Femur (tissue), 1 donor: ENCODE measurements at regions not wholly inside any gene's neighbourhood (a gene's known extent, or its start where the extent isn't known, plus 50 kb on each side); places are given as distances from the start of the nearest gene placed in this dataset.
"Not testable (repeated sequence)": the region's sequence is repeated elsewhere in the genome, so short reads cannot be mapped to it uniquely, and the experiment has no call there.

Source experiments
- DNase-seq: peaks from one replicate; pipeline ENCODE4 v3.0.0-alpha.2; 2017

DNA sequence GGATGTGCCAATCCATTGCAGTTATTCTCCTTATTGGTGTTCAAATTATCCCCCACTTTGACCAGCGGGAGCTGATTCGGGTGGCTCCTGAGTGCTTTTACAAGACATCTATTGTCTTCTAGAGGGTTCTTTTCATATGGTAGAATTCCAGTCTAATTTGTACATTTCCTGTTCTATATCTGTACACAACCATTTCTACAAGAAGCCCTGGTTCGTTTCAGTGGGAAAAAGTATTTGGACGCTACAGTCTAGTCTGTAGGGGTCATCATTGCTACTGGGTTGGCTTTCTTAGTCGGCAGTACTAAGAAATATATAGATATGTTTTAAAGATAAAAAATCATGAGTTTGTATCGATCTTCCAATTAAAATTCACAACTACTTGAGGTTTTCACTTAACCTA, 262.6 kb downstream of the MAP2K6 start:
- no peak for DNase-seq

DNA sequence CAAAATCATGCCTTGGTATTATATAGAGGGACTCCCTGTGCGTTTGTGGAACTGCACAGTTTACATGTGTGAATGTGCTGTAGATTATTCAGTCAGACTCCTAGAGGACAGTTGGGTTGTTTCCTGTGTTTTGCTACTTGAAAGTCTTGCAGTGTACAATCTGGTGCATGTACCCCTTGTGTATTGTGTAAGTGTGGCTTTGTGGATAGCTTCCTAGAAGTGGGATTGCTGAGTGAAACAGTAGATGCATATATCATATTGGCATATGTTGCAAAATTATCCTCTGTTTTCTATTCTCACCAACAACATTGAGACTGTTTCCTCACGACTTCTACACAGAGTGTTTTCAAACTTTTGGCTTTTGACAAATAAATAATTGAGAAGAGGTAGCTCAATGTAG, 263.7 kb downstream of the MAP2K6 start:
- DNase-seq: no peak

DNA sequence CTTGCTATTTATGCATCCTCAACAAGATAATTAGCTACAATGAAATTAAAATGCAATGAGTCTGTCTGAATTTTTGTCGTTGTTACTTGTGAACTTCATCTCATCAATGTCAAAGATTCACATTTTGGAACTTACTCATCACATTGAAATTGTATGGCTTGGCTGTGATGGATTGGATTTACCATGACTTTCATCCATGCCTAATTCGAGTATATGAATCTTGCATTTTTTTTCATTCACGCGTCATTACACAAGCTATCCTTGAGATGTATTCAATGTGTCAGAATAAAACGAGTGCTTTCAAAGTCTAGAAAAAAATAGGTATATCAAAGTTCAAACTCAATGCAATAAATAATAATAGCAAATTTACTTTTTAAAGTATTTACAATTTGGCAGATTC, 265.3 kb downstream of the MAP2K6 start:
- no peak for DNase-seq

DNA sequence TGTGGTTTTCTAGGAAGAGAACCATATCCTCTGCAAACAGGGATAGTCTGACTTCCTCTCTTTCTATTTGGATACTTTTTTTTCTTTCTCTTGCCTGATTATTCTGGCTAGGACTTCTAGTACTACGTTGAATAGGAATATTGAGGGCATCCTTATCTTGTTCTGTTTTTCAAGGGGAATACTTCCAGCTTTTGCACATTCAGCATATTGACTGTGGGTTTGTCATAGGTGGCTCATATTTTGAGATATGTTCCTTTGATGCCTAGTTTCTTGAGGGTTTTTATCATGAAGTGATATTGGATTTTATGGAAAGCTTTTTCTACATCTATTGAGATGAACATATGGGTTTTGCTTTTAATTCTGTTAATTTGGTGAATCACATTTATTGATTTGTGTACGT, 269.8 kb downstream of the MAP2K6 start:
- no peak for DNase-seq

DNA sequence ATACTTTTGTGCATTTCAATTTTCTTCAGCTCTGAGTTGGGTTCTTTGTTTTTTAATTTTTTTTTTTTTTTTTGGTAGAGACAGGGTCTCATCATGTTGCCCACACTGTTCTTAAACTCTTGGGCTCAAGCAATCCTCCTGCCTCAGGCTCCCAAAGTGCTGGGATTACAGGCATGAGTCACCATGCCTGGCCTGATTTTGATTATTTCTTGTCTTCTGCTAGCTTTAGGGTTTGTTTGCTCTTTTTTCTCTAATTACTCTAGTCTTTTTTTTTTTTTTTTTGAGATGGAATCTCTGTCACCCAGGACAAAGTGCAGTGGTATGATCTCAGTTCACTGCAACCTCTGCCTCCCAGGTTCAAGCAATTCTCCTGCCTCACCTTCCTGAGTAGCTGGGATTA, 270.7 kb downstream of the MAP2K6 start:
- not testable (repeated sequence) for DNase-seq

DNA sequence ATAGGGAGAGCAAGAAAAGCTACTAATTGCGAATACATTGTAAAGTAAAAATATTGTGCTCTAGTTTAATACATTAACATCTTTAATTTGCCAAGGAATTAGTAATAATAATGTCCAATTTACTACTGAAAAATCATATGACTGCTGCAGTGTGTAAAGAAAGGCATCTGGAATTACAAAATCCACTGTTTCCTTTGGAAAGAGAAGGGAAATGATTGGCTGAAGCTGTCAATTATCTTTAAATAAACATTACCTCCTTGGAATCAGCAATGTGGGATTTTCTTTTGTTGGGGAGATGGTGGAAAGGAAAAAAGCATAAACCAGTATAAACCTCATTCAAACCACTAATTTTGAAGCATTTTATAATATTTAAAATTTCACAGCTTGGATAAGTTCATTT, 276.0 kb downstream of the MAP2K6 start:
- DNase-seq: no peak

DNA sequence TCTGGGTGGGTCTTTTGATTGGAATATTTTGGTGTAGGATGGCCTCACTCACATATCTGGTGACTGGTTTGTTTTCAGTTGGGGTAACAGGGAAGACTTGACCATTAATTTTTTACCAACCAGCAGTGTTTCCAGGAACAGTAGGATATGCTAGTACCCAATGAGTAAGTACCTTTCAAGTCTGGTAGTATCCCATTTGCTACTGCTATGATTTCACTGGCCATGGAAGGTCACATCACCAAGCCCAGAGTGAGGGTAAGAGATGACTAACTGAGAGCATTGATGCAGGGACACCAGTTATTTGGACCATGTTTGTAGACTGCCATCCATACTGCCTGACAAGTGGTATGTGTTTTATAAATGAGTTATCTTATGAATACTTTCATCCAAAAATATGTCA, 277.7 kb downstream of the MAP2K6 start:
- no peak for DNase-seq

DNA sequence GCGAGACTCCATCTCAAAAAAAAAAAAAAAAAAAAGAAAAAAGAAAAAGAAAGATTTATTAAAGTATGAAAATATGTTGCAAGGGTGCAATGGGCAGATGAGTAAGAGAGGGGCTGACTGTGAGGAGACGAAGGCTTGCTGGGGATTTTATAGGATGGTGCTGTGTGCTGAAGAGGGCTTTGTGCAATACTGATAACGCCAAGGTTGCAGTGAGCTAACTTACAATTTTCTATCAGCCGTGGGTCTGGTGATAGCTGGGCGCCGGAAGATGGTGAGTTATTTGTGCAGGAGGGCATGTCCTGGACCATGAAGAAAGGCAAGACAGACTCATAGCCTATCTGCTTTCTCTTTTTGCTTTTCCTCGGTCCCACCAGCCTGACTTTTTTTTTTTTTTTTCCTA, 281.1 kb downstream of the MAP2K6 start:
- no peak for DNase-seq

DNA sequence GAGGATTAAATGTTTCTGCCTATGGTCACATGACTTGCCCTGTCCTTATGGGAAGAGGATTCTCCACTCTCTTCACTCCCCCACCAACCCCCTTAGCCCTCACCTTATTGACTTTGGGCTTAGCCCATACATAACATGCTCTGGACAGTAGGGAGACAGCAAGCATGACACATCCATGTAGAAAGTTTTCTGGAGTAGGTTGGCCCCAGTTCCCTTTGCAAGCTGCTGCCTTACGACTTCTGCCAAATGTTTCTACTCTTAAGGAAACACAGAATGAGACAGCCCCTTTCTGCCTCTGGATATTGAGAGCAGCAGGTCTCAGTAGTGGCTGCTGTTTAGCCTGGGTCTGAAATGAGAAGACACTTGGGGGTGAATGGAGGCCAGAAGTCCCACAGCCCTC, 282.2 kb downstream of the MAP2K6 start:
- peak; percentile 33 for DNase-seq

DNA sequence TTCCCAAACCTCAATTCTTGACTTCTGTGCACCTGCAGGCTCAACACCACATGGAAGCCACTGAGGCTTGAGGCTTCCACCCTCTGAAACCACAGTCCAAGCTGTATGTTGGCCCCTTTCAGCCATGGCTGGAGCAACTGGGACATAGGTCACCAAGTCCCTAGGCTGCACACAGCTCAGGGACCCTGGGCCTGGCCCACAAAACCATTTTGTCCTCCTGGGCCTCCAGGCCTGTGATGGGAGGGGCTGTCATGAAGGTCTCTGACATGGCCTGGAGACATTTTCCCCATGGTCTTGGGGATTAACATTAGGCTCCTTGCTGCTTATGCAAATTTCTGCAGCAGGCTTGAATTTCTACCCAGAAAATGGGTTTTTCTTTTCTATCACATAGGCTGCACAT, 283.9 kb downstream of the MAP2K6 start:
- not testable (repeated sequence) for DNase-seq

DNA sequence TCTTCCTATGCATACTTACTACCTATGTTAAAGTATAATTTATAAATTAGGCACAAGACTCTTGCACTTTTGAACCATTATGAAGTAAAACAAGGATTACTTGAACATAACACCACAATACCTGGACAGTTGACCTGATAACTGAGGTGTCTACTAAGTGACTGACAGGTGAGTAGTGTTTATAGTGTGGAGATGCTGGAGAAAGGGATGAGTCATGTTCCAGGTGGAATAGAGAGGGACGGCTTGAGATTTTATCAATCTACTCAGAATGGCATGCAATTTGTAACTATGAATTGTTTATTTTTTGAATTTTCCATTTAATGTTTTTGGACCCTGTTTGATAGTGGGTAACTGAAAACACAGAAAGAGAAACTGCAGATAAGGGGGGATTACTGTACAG, 287.6 kb downstream of the MAP2K6 start:
- DNase-seq: no peak

DNA sequence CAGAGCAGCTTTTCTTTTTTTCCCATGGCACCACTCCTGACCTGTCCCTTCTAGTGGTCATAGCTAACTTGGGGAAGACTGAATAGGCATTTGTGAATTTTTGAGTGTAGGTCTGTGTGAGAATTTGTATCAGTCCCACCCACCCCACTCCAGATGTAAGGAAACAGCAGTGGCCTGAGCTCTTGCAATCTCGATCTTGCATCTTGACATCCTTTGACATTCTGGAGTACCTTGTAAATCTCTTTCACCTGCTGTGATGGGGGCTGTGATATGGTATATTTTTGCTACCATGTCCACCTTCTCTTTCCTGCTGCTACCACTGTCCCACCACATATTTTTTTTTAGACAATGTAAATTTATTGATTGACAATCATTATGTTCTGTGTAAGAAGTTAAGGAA, 289.3 kb downstream of the MAP2K6 start:
- DNase-seq: no peak

DNA sequence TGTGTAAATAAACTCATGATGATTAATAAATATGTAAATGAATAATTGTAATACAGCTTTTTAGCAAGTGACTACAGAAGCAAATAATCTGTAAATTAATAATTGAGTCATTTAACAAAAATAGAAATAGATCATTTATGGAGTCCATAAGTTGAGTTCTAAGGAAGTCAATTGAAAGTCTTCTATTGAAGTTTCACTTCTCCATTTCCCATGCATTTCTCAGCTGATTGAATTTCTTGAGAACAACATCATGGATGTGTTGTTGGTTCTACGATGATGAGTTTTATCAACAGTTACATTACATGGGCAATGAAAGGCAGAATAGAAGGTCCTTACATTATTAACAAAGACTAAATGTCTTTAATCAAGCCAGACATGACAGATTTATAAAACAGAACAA, 290.4 kb downstream of the MAP2K6 start:
- no peak for DNase-seq

DNA sequence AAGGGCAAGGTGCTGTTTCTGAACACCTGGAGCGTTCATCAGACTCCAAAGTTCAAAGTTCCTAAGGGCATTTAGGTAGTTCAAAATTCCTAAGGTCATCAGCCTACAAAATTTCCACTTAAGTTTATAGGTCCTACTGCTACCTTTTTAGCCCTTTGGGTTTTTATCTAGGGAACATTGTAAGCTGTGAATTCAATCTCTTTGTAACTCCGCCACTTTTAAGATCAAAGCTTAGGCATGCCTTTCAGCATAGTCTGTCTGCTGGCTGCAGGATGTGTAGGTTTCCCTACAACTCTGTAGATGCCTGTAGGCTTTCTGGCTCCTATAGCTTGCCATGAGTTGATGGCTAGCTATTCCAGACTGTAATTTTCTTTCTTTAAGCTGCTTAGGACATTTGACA, 291.6 kb downstream of the MAP2K6 start:
- DNase-seq: no peak

DNA sequence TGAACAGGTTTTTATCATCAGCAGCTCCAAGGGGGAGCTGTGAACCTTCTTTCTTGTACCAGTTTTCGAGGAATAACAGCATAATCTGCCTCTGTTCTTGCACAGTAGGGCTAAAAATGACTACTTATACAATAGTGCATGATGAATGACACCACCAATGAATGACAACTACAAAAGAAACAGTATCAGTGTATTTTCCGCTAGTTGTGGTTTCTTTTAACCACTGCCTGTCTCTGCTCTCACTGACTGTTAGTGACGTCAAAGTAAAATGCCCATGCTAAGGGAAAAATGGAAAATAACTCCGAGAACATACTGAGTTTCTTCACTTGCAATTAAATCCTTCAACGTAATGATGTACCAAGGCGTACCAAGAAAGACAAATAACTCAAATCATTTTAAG, 294.9 kb downstream of the MAP2K6 start:
- DNase-seq: no peak

DNA sequence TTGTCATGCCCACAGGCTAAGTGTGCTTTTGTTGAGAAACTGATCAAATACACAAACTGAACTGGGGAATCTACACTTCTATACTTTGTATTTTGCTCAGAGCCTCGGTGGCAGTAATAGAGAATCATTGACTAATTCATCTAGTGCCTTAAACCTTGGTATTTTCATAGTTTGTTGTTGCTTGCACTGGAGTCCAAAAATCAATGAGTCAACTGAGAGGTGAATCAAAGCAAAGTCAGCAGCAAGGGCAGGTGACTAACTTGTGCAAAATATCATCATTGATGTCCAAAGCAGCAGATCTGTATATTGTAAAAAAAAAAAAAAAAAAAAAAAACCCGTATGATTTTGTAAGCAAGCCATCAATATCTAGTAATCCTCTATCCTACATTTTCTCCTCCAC, 296.4 kb downstream of the MAP2K6 start:
- DNase-seq: no peak

DNA sequence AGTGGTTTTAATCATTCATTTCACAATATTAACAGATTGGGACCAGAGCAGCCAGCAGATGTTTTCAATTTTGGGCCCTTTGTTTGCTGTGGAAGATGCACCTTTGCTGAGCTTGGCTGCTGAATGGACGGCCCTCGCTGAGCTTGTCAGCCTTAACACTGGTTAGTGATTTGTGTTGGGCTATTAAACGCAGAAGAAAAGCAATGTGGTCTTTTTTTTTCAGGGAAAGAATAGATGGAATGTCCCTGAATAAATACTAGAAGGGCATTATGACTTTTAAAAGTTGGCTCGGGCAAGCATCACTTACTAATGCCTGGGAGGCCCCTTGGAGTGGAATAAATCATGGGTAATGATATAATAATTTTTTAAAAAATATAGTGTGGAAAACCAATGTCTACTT, 297.0 kb downstream of the MAP2K6 start:
- DNase-seq: no peak

DNA sequence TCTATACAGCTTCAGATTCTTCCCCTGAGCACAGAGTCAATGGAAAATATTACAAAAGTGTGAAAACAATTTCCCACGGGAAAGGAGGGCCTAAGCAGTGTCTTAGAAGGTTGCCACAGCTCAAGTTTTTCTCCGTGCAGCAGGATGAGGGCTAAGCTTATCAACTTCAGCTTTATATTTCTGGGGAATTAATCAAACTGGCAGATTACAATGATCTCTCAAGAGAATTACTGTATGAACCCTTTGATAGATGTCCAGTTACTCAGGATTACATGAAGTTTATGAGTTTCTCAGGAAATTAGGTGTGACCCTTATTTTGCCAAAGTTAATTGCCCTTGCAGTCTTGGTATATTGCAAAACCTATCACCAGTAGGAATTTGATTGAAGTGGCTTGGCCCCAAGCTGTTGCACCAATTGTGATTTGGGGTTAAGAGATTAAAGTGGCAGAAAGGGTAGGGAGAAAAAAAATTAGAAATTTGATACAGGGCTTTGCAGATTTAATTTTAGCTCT, 298.4 kb downstream of the MAP2K6 start:
- DNase-seq: no peak

DNA sequence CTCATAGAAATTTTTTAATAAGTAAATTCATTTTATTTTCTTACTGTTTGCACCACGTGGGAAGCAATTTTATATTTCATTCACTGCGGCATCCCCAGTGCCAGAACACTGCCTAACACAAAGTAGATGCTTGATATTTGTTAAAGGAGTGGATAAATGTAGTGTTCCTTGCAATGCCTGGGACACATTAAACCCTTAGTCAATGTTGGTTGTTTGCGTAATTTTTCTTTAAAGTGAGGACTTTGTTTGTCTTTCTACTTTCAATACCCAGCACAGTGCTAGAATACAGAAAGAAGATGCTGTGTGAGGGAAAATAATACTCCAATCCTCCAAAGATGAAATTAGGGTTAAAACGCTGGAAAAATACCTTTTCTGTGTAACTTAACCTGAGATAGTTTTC, 299.3 kb downstream of the MAP2K6 start:
- DNase-seq: no peak

DNA sequence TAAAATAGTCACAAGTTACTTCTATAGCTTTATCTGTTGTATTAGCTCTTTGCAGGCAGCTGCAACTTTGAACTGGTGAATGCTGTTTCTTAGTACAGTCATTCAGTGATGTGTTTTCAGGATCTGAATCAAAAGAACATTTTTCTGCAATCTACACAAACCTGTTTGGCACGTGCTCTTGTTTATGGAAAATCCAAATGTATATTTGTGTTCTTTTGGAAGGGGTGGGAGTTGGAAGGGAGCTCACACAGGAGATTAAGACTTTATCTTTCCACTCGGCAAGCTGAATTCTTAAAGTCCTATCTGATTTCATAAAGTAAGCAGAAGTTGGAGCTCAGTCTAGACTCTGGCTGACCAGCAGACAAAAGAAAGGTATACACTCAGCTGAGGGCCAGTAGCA, 300.2 kb downstream of the MAP2K6 start:
- DNase-seq: no peak

DNA sequence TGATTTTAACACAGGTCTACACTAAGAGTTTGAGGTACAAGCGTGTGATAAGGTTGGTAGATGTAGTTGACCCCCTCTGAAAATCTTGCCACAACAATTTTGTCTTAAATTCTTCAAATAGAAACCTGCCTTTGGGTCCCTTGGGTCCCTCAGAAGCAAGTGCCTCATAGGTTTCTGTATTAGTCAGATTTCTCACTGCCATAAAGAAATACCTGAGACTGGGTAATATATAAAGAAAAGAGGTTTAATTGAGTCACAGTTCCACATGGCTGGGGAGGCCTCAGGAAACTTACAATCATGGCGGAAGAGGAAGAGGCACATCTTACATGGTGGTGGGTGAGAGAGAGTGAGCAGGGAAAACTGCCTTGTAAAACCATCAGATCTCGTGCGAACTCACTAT, 301.2 kb downstream of the MAP2K6 start:
- DNase-seq: no peak

DNA sequence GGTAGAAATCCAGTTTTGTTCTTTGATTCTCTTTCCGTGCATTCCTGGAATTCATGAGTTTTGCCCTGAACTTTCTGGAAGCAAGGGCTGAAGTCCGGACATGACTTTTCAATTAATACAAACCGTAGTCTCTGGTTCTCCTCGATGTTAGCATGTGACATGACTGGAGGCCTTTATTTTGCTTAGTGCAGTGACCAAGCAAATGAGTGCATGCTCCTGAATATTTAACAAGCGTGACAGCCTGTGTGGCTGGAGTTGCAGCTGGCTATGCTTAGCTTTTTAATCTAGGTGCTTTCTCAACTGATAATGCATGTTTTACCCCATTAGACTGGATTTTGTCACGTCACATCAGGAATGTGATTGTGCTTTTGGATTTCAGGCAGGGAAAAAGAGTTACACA, 302.1 kb downstream of the MAP2K6 start:
- no peak for DNase-seq

DNA sequence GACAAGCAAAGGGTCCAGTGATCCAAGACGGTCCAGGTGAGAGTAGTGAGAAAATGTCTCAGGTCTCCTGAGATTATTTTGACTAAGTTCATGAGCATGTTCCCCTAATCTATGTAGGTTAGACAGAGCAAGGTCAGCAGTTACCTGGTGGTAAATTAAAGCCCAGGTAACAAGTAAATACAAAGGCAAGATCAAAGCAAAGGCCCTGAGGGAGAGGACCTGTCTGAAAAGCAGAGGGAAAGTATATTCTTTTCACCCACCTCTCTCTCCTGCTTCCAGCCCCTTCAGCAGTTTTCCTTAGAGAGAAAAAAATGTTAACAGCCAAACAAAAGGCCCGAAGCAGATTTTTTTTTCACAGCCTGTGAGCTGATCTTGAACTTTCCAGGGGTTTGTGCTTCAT, 302.7 kb downstream of the MAP2K6 start:
- DNase-seq: no peak

DNA sequence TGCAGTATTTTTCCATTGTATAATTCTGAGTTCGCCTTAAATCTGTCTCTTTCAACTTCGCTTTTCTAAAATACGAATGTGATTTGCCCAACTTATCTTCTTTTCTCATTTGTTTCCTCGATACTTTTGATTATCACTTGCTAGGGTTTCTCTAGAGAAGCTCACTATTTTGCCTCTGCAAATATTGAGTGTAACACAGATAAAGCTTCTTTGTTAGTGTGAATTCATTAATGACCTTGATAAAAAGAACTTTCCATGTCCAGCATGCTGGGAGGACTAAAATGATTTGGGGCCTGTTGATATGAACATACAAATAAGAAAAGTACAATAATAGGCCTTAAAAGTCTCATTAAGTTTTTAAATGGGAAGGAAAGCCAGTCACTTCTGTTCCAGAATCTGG, 303.3 kb downstream of the MAP2K6 start:
- DNase-seq: no peak

DNA sequence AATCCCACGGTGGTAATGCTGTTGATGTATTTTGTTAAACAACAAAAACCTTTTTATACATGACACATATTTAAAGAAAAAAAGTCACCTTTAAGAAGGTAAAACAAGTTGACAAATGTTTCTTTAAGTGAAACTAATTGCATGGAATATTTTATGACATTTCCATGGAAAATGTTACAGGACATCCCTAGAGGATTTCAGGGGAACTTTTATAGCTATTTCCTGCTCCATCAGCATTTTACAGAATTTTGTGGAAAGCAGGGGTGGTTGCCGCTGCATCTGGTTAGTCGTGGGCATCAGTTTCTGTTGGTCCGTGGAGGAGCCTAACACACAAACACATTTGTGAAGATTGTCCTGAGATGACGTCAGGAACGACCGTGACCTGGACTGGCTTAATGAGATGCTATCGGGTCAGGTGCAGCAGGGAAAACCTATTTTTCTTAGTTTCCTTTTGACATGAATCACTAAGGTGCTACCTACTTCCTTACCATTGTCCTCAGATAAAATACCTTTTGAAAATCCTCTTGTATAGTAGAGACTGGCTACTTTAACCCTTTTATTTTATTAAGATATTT, 305.1 kb downstream of the MAP2K6 start:
- no peak for DNase-seq

DNA sequence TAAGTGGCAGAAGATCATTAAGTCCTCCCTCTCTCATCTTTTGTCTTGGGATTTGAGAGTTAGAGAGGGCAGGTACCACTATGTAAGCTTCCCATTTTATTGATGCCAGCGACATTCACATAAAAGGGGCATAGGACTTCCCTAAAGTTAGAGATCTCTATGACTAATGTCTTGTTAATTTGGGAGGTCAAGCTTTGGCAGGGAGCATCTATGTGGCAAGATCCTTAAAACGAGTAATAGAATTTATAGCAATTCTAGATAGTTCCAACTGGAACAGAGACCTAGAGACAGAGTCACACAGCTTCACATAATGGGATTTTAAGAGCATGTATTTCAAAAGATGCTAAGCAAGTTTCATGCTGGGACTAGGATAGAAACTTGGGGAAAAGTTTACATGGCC, 308.0 kb downstream of the MAP2K6 start:
- no peak for DNase-seq
